CD8-positive, alpha-beta memory T cell (primary cell): ENCODE measurements at regions not wholly inside any gene's neighbourhood (a gene's known extent, or its start where the extent isn't known, plus 50 kb on each side); places are given as distances from the start of the nearest gene placed in this dataset.
"Not testable (repeated sequence)": the region's sequence is repeated elsewhere in the genome, so short reads cannot be mapped to it uniquely, and the experiment has no call there.

Source experiments
- CTCF ChIA-PET: fragments of 350-600 bp; sonication (Branson Sonifier 250); formaldehyde crosslinking; loops from one replicate; lab custom pipeline; 2021; ENCODE audit warnings: antibody characterized with exemption; lab: Charles Lee
- POLR2A ChIA-PET: fragments of 350-600 bp; sonication (Branson Sonifier 250); formaldehyde crosslinking; loops from one replicate; lab custom pipeline; 2021; ENCODE audit warnings: antibody characterized with exemption; lab: Charles Lee
- DNase-seq, 5 donors: peaks; one replicate each; pipeline versions ENCODE4 v3.0.0 to v3.0.0-alpha.2; 2020 to 2022; ENCODE audit warnings: mixed read lengths in 1 of 5
- H3K27ac ChIP-seq: one replicate; pipeline ENCODE4 v1.7.0; 2013; ENCODE audit warnings: low read depth, mild to moderate bottlenecking, low read length, moderate library complexity
- H3K27me3 ChIP-seq: 2 replicates; pipeline ENCODE4 v1.7.0; 2013; ENCODE audit warnings: low read length, mild to moderate bottlenecking; ENCODE audit not compliant: insufficient read depth, poor library complexity, severe bottlenecking
- H3K36me3 ChIP-seq: 2 replicates; pipeline ENCODE4 v1.7.0; 2013; ENCODE audit warnings: mild to moderate bottlenecking, low read length, moderate library complexity; ENCODE audit not compliant: insufficient read depth
- H3K4me1 ChIP-seq: 2 replicates; pipeline ENCODE4 v1.7.0; 2013; ENCODE audit warnings: mild to moderate bottlenecking, low read length, moderate library complexity; ENCODE audit not compliant: insufficient read depth
- H3K4me3 ChIP-seq: 2 replicates; pipeline ENCODE4 v1.7.0; 2013; ENCODE audit warnings: mild to moderate bottlenecking, low read length
- H3K9me3 ChIP-seq: 2 replicates; pipeline ENCODE4 v1.7.0; 2013; ENCODE audit warnings: mild to moderate bottlenecking, low read length
- H3K27ac Mint-ChIP-seq, 8 donors: one replicate each; pipeline ENCODE4 v1.8.0; 2020 to 2021; ENCODE audit warnings: mixed read lengths in 8 of 8, mild to moderate bottlenecking in 6 of 8, inconsistent platforms in 3 of 8, moderate library complexity in 3 of 8
- H3K27me3 Mint-ChIP-seq, 2 donors: one replicate each; pipeline ENCODE4 v1.8.0; 2020 to 2021; ENCODE audit warnings: mixed read lengths in 2 of 2, mild to moderate bottlenecking in 1 of 2, moderate library complexity in 1 of 2
- H3K36me3 Mint-ChIP-seq, 3 donors: one replicate each; pipeline ENCODE4 v1.8.0; 2020 to 2021; ENCODE audit warnings: mixed read lengths in 3 of 3, inconsistent platforms in 1 of 3, mild to moderate bottlenecking in 1 of 3
- H3K4me1 Mint-ChIP-seq, 3 donors: one replicate each; pipeline ENCODE4 v1.8.0; 2020 to 2021; ENCODE audit warnings: mixed read lengths in 3 of 3, inconsistent platforms in 1 of 3, mild to moderate bottlenecking in 1 of 3
- H3K4me3 Mint-ChIP-seq, 7 donors: one replicate each; pipeline ENCODE4 v1.8.0; 2020 to 2021; ENCODE audit warnings: mixed read lengths in 7 of 7, mild to moderate bottlenecking in 6 of 7, moderate library complexity in 4 of 7, inconsistent platforms in 2 of 7
- H3K9me3 Mint-ChIP-seq, 5 donors: one replicate each; pipeline ENCODE4 v1.8.0; 2020 to 2022; ENCODE audit warnings: mixed read lengths in 5 of 5, mild to moderate bottlenecking in 3 of 5, moderate library complexity in 2 of 5, inconsistent platforms in 1 of 5

- Histone ChIP-seq H3K27me3 (no peaks in the 10 kb centered on the region), H3K4me1 (no peaks in the 10 kb centered on the region), H3K4me3 (no peak overlapping the region), H3K9me3 (no peaks in the 10 kb centered on the region), H3K36me3 (no peaks in the 10 kb centered on the region), H3K27ac (no peak overlapping the region)
- Mint-ChIP-seq H3K4me1 (no peaks in the 10 kb centered on the region), H3K27ac (no peak overlapping the region), H3K9me3 (peaks cover 5 to 20% (median 14%) of the 10 kb centered on the region in 5 donors), H3K36me3 (peaks cover 0 to 3% (median 0%) of the 10 kb centered on the region in 3 donors), H3K4me3 (no peak overlapping the region), H3K27me3 (peaks cover 0 to 6% of the 10 kb centered on the region in 2 donors)
- ChIA-PET CTCF (no interaction called here), POLR2A (no interaction called here)
- no peak for DNase-seq
These were observed 1158.3 kb downstream of the RPIA start for GRCh38 chr2:89849731-89850130.

- H3K27me3 ChIP-seq: no peaks in the 10 kb centered on the region
- CTCF ChIA-PET: no interaction called here
- H3K27ac Mint-ChIP-seq: no peak overlapping the region
These were observed 1159.0 kb downstream of the RPIA start for GRCh38 chr2:89850481-89850880.

GRCh38 chr2:89850881-89851582, 1159.6 kb downstream of the RPIA start:
- DNase-seq: no peak
- Histone ChIP-seq H3K36me3 (no peaks in the 10 kb centered on the region), H3K27ac (no peak overlapping the region), H3K4me3 (no peak overlapping the region), H3K27me3 (no peaks in the 10 kb centered on the region), H3K9me3 (no peaks in the 10 kb centered on the region), H3K4me1 (no peaks in the 10 kb centered on the region)
- Mint-ChIP-seq H3K27ac (no peak overlapping the region), H3K4me1 (no peaks in the 10 kb centered on the region), H3K4me3 (no peak overlapping the region), H3K36me3 (peaks cover 0 to 3% (median 0%) of the 10 kb centered on the region in 3 donors), H3K9me3 (peaks cover 4 to 17% (median 6%) of the 10 kb centered on the region in 5 donors), H3K27me3 (peaks cover 0 to 6% of the 10 kb centered on the region in 2 donors)
- POLR2A ChIA-PET: no interaction called here
- CTCF ChIA-PET: no interaction called here

More at GRCh38 chr2:89850481-89850880, 1159.0 kb downstream of the RPIA start:
- H3K4me3 ChIP-seq: no peak overlapping the region
- no peaks in the 10 kb centered on the region for H3K4me1 Mint-ChIP-seq
- DNase-seq: no peak
- POLR2A ChIA-PET: no interaction called here
- no peaks in the 10 kb centered on the region for H3K9me3 ChIP-seq
- H3K36me3 Mint-ChIP-seq: peaks cover 0 to 3% (median 0%) of the 10 kb centered on the region in 3 donors
- no peaks in the 10 kb centered on the region for H3K4me1 ChIP-seq
- no peak overlapping the region for H3K27ac ChIP-seq
- H3K36me3 ChIP-seq: no peaks in the 10 kb centered on the region
- peaks cover 0 to 6% of the 10 kb centered on the region in 2 donors for H3K27me3 Mint-ChIP-seq
- H3K9me3 Mint-ChIP-seq: peaks cover 4 to 20% (median 10%) of the 10 kb centered on the region in 5 donors
- no peak overlapping the region for H3K4me3 Mint-ChIP-seq

GRCh38 chr2:89851583-89851905, 1160.1 kb downstream of the RPIA start:
- Mint-ChIP-seq H3K36me3 (peaks cover 0 to 3% (median 0%) of the 10 kb centered on the region in 3 donors), H3K9me3 (peaks cover 4 to 17% (median 5%) of the 10 kb centered on the region in 5 donors)
- CTCF ChIA-PET: no interaction called here

GRCh38 chr2:89853427-89853826, 1162.0 kb downstream of the RPIA start:
- H3K9me3 ChIP-seq, CTCF ChIA-PET, H3K27ac ChIP-seq, H3K4me1 Mint-ChIP-seq, H3K4me3 Mint-ChIP-seq, H3K4me1 ChIP-seq, H3K36me3 ChIP-seq, H3K27ac Mint-ChIP-seq, H3K27me3 ChIP-seq, DNase-seq, H3K4me3 ChIP-seq, H3K36me3 Mint-ChIP-seq, POLR2A ChIA-PET, H3K27me3 Mint-ChIP-seq: not testable (repeated sequence)
- H3K9me3 Mint-ChIP-seq: peaks cover 0 to 17% (median 3%) of the 10 kb centered on the region in 5 donors

More at GRCh38 chr2:89851583-89851905, 1160.1 kb downstream of the RPIA start:
- no peaks in the 10 kb centered on the region for H3K4me1 ChIP-seq
- POLR2A ChIA-PET: no interaction called here
- H3K36me3 ChIP-seq: no peaks in the 10 kb centered on the region
- DNase-seq: no peak
- H3K9me3 ChIP-seq: no peaks in the 10 kb centered on the region
- H3K27ac Mint-ChIP-seq: no peak overlapping the region
- H3K27me3 Mint-ChIP-seq: peaks cover 0 to 6% of the 10 kb centered on the region in 2 donors
- H3K4me3 ChIP-seq: no peak overlapping the region
- H3K4me3 Mint-ChIP-seq: no peak overlapping the region
- no peaks in the 10 kb centered on the region for H3K4me1 Mint-ChIP-seq
- no peak overlapping the region for H3K27ac ChIP-seq
- no peaks in the 10 kb centered on the region for H3K27me3 ChIP-seq

- CTCF ChIA-PET, H3K27me3 ChIP-seq, DNase-seq, H3K4me3 ChIP-seq, H3K4me1 Mint-ChIP-seq, H3K36me3 ChIP-seq, H3K9me3 ChIP-seq, POLR2A ChIA-PET, H3K4me1 ChIP-seq, H3K27me3 Mint-ChIP-seq, H3K27ac ChIP-seq, H3K4me3 Mint-ChIP-seq, H3K36me3 Mint-ChIP-seq, H3K27ac Mint-ChIP-seq, H3K9me3 Mint-ChIP-seq: not testable (repeated sequence)
These were observed 1164.3 kb downstream of the RPIA start for GRCh38 chr2:89855752-89856151.

GRCh38 chr2:89856305-89856704, 1164.8 kb downstream of the RPIA start:
- POLR2A ChIA-PET, H3K27ac Mint-ChIP-seq, H3K36me3 ChIP-seq, H3K27ac ChIP-seq, CTCF ChIA-PET, H3K36me3 Mint-ChIP-seq, H3K4me3 ChIP-seq, H3K27me3 Mint-ChIP-seq, DNase-seq, H3K4me3 Mint-ChIP-seq, H3K27me3 ChIP-seq, H3K9me3 Mint-ChIP-seq, H3K4me1 ChIP-seq, H3K4me1 Mint-ChIP-seq, H3K9me3 ChIP-seq: not testable (repeated sequence)

GRCh38 chr2:89862164-89862563, 1170.7 kb downstream of the RPIA start:
- H3K27me3 ChIP-seq, H3K4me3 ChIP-seq, H3K9me3 ChIP-seq, H3K27me3 Mint-ChIP-seq, H3K9me3 Mint-ChIP-seq, H3K36me3 ChIP-seq, DNase-seq, POLR2A ChIA-PET, H3K36me3 Mint-ChIP-seq, H3K4me3 Mint-ChIP-seq, H3K4me1 Mint-ChIP-seq, H3K27ac Mint-ChIP-seq, H3K27ac ChIP-seq, CTCF ChIA-PET, H3K4me1 ChIP-seq: not testable (repeated sequence)
